HG02623 (cell line): ENCODE measurements at regions not wholly inside any gene's neighbourhood (a gene's known extent, or its start where the extent isn't known, plus 50 kb on each side); places are given as distances from the start of the nearest gene placed in this dataset.

Experiments
- ATAC-seq: cut with Tn5 transposase; IDR thresholded peaks from one replicate; pipeline ENCODE4 v1.9.1; 2021; ENCODE audit warnings: moderate library complexity; ENCODE audit not compliant: unreplicated experiment

GRCh38 chr11:29012507-29012906 lies 904.3 kb downstream of the METTL15 start:
- no peak for ATAC-seq

GRCh38 chr11:29009426-29009825 lies 901.2 kb downstream of the METTL15 start:
- no peak for ATAC-seq

GRCh38 chr11:29008481-29008880 lies 900.3 kb downstream of the METTL15 start:
- ATAC-seq, result no peak

DNA sequence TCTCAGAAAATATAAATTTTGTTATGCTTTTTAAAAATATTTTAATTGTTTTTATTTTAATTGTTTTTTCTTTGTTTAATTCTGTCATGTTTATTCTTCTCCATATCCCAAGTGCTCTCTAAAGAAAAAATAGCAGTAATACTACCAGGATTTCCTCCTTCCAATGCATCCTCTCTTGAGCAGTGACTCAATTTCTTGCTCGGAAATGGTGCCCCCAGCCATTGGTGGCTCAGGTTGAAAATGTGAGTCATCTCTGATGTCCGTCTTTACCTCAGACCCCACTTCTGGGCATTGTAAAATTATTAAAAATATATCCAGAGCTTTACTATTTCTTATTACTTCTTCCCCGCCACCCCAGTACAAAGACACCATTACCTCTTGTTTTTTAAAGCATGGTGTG lies 898.5 kb downstream of the METTL15 start:
- no peak for ATAC-seq

DNA sequence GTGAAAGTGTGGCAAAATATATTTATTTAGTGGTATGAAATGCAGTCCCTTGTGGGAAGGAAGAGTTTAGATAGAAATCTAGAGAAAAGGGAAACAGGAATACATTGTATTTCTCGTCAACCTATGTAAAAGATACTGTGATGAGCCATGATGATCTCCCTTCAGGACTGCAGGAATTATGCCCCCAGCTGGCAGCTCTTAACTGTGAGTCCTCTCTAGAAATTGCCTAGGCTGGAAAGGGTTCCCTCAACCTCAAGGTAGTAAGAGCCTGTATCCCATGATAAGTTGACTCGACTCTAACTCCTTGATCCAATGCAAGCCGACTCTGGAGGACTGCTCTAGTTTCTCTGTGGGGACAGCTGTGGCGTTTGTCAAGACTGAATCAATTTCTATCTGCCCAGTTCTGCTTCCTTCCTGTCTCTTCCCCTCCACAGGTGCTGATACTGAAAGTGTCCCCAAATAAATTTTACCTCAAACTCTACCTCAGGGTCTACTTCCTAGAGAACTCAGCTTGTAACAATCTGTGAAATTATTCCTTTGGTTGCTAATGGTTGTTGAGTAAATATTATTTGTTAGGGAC lies 897.3 kb downstream of the METTL15 start:
- no peak for ATAC-seq

DNA sequence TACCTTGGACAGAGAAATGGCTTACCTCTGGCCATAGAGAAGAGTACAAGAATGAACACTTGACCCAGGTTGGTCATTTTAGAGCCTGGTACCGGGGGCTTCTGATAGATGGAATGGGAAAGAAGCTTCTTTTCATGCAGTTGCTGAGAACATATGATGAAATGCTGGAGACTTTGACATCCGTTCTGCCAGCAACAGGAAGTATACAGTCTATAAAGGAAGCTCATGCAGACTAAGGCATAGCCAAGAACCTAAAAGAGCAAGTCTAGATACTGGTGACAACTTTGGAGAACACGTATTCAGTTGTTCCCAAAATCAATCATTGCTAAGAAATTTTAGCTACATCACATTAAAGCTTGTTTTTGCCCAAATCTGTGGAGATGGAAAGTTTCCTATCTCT lies 894.6 kb downstream of the METTL15 start:
- ATAC-seq, result no peak

DNA sequence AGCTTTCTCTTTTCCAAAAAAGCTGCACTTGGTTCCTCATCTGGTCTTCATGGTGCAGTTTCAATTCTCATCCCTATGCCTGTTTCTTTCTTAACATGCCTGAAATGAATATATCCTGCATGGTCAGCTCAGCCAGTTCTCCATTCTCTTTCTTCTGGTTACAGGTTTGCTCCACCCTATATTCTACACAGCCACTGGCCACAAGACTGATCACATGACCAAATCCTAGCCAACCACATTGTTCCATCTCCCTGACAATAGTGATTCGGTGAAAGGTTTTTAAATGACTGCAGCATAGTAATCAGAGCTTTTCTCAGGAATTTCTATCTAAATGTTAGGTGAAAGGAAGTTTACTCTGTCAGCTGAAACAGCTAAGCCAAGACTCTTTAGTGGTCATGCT lies 891.4 kb downstream of the METTL15 start:
- ATAC-seq, result no peak

- ATAC-seq, result no peak
Measured at GRCh38 chr11:28992996-28993395, 884.8 kb downstream of the METTL15 start.

DNA sequence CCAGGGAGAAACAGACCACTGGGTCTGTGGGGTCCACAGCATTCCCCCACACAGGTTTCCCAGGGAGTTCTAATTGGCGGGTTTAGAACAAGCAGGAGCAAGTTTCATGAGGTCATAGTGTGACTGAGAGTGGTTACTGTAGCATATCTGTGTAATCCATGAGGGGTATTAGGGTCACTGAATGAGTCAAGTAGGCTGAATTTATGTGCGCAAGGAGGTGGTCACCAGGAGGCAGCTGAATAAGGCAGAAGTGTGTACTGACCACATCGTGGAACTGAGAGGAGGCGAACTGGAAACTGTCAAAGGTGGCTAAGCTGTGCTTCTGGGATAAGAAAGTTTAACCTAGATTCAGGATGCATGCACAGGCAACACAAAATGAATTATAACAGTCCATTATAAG lies 876.0 kb downstream of the METTL15 start:
- no peak for ATAC-seq

DNA sequence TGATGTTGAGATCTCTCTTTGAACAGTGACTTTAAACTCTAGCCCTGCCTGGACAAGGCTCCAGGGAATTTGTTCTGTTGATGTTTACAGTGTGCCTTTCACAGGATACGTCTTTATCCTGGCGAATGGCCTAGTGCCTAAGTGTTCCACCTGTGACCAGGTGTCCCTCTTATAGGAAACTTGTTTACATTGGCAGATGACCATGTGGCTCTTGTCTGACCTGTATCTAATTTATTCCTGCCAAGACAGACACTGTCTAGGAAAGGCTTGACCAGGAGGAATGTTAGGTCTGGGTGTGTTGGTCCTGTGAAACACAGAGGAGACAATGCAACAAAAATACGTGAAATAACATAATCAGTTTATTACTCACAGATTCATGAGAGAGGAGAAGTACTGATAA lies 875.6 kb downstream of the METTL15 start:
- ATAC-seq, result no peak

DNA sequence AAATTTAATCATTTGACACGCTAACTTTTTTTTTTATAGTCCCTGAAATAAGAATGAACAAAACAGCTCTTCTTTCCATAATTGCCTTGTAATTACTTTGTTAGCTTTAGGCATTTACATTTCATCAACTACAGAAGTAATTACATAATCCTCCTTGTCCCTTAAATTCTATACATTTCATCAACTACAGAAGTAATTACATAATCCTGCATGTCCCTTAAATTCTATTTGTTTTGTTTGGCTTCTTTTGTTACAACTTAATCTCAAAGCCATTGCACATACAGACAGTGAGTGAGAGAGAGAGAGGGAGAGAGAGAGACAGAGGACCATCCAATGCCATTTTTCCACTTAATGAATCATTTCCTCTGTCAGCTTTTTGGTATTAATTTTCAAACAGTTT lies 873.2 kb downstream of the METTL15 start:
- no peak for ATAC-seq

DNA sequence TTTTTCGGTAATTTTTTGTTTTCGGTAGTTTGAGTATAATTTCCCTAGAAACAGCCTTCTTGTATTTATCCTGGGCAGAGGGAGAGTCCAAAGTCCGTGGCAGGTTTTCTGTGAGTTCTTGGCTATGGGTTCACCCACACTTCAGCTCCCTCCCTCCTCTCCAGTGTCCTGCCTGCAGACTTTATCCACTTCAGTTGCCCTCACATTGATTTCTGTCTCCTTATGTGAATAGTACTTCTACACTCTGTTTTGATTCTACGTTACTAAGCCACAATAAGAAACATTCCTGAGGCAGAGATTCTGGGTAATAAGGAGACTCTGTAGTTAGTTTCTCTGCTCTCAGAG lies 868.6 kb downstream of the METTL15 start:
- ATAC-seq, result no peak

DNA sequence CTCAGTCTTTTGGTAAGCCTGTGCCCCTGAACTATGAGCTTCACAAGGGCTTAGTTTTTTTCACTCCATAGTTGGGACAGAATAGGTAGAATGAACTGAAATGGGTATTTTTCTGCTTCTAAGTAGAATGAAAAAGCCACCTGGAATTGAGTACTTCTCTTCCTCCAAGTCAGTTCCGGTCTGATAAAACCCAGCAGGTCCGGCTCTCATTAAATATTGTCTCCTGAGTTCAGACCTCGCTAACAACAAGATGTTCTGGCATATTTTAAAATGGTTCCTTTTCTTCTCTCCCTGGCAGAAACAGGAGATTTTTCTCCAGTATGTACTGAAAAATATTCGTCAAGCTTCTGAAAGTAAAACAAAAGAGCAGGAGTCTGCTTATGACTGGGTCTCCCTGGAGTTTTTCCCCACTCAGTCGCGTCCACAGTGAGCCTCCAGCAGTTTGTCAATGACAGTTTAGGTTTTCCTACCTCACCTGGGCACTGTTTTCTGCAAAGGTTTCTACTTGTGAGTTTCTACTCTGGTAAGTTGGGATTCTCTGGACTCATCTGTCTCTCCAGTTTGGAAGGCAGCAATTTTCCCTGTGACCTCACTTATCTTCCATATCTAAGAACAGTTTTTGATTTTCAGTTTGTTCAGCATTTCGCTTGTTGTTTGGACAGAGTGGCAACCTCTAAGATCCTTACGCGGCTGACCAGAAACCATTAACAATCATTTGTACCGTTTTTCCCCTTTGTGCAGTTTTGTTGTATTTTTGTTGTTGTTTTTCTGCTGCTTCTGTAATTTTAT lies 868.0 kb downstream of the METTL15 start:
- ATAC-seq, result no peak

DNA sequence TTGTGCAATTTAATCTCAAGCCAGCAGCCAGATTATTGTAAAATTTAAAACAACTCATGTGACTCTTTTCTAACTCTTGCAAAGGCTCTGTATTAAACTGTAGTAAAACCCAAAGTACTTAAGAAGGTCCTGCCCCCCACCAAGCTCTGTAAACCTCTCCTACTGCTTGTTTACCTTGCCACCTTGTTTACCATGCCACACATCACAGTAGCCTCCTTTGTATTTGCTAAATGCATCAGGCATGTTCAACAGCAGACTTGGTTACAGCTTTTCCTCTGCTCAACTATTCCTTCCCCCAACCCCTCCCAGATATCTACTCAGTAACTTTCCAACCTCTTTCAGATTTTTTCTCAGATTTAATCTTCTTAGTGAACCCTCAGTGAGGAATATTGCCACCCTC lies 861.6 kb downstream of the METTL15 start:
- ATAC-seq, result no peak

GRCh38 chr11:28966951-28967350 lies 858.8 kb downstream of the METTL15 start:
- no peak for ATAC-seq

DNA sequence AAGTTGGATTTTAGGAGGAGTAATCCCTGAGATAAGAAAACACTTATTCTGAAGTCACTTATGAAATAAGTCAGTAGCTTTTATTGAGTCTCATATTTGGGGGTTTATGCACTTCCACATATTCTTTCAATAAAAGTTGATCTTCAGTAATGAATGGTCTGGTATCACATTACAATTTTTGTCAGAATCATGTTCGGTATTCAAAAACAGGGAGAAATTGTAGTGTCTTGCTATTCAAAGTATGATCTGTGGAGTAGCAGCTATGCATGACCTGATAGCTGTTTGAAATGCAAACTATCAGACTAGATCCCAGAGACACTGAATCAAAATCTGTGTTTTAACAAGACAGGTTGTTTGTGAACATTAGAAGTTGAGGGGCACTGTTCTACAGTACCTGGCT lies 857.6 kb downstream of the METTL15 start:
- ATAC-seq, result no peak

GRCh38 chr11:28964811-28965210 lies 856.6 kb downstream of the METTL15 start:
- ATAC-seq, result no peak

DNA sequence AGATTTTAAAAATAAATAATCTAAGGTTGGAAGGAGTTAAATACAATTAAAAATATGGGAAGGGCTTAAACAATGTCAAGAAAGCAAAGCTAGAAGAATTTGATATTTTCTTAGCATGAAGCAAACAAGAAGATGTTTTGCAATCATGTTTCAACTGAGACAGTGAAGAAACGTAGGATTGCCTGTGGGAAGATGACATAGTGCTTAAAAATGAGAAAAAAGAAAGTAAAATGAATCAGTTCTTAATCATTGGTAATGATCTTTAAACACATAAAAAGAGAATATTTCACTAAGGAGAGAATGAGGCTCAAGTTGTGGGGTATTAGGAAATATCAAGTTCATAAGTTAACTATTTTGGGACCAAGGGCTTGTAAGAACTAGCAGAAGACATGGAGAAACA lies 855.0 kb downstream of the METTL15 start:
- no peak for ATAC-seq

- no peak for ATAC-seq
Measured at GRCh38 chr11:28962502-28962901, 854.3 kb downstream of the METTL15 start.

GRCh38 chr11:28961726-28962125 lies 853.5 kb downstream of the METTL15 start:
- ATAC-seq, result no peak

DNA sequence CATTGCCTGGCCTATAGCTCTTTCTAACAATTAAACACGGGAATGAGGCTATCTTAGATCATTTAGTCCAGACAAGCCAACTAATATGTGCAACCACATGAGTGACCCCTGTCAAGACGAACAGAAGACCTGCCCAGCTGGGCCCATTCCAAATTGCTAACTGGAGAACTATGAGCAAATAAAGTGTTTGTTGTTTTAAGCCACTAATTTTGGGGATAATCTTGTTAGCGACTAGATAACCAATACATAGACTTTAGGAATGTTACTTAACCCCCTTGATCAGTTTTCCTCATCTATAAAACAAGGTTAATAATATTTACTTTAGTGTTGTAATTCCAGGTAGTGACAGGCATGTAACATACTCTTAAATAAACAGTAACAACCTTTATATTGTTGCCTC lies 848.3 kb downstream of the METTL15 start:
- ATAC-seq, result no peak

DNA sequence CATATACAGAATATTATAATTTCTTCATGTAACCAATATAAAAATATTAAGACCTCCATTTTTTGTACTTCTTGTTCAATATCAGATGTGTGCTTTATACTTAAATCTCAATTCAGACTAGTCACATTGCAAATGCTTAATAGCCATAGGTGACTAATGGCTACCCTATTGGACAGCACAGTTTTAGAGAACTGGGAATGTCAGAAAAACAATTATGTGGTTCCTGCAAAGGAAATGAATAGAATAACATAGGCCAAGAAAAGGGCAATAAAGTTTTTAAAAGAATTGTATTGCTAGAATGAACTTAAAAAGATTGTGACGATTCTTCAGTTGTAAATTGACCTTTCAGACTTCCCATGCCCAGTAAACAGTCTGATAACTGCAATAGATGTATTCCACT lies 843.0 kb downstream of the METTL15 start:
- no peak for ATAC-seq

GRCh38 chr11:28939381-28939780 lies 831.2 kb downstream of the METTL15 start:
- no peak for ATAC-seq
